ENCODE measurements at regions not wholly inside any gene's neighbourhood (a gene's known extent, or its start where the extent isn't known, plus 50 kb on each side); places are given as distances from the start of the nearest gene placed in this dataset.

- no peak for DNase-seq
- in situ Hi-C loops (cut with HindIII; ENCODE audit: low pct_ligation_motif_present, low sequenced_read_pairs), result no loop called here
- Histone ChIP-seq H3K4me3 (ENCODE audit: low read depth, low read length) (no peak overlapping the region), H3K36me3 (replicated peaks) (no peaks in the 10 kb centered on the region), H3K27ac (no peak overlapping the region), H3K27me3 (replicated peaks) (no peaks in the 10 kb centered on the region)
- TF ChIP-seq CTCF (IDR thresholded peaks at IDR 0.05; ENCODE audit: low read depth, low read length, missing control alignments), result no peak
Observed at GRCh38 chr13:33508060-33508459, 222.5 kb upstream of the STARD13 start.

GRCh38 chr13:33509642-33510229 lies 224.2 kb upstream of the STARD13 start:
- H3K36me3 ChIP-seq (replicated peaks), result no peaks in the 10 kb centered on the region
- TF ChIP-seq CTCF (IDR thresholded peaks at IDR 0.05; ENCODE audit: low read depth, low read length, missing control alignments), result no peak
- H3K27ac ChIP-seq, result no peak overlapping the region
- no peak overlapping the region for H3K4me3 ChIP-seq (ENCODE audit: low read depth, low read length)
- in situ Hi-C loops (cut with HindIII; ENCODE audit: low pct_ligation_motif_present, low sequenced_read_pairs), result no loop called here
- DNase-seq, result no peak
- no peaks in the 10 kb centered on the region for H3K27me3 ChIP-seq (replicated peaks)

- Histone ChIP-seq H3K4me3 (ENCODE audit: low read depth, low read length) (no peak overlapping the region), H3K36me3 (replicated peaks) (no peaks in the 10 kb centered on the region), H3K27me3 (replicated peaks) (no peaks in the 10 kb centered on the region), H3K27ac (no peak overlapping the region)
- DNase-seq, result no peak
- TF ChIP-seq CTCF (IDR thresholded peaks at IDR 0.05; ENCODE audit: low read depth, low read length, missing control alignments), result no peak
- in situ Hi-C loops (cut with HindIII; ENCODE audit: low pct_ligation_motif_present, low sequenced_read_pairs), result no loop called here
Observed at GRCh38 chr13:33510350-33510970, 224.9 kb upstream of the STARD13 start.

GRCh38 chr13:33512880-33513554 lies 227.5 kb upstream of the STARD13 start:
- Histone ChIP-seq H3K36me3 (replicated peaks) (no peaks in the 10 kb centered on the region), H3K27ac (no peak overlapping the region), H3K27me3 (replicated peaks) (no peaks in the 10 kb centered on the region), H3K4me3 (ENCODE audit: low read depth, low read length) (no peak overlapping the region)
- DNase-seq, result no peak
- in situ Hi-C loops (cut with HindIII; ENCODE audit: low pct_ligation_motif_present, low sequenced_read_pairs), result no loop called here
- no peak for TF ChIP-seq CTCF (IDR thresholded peaks at IDR 0.05; ENCODE audit: low read depth, low read length, missing control alignments)

GRCh38 chr13:33514362-33514761 lies 228.8 kb upstream of the STARD13 start:
- DNase-seq, result no peak
- Histone ChIP-seq H3K36me3 (replicated peaks) (no peaks in the 10 kb centered on the region), H3K27ac (no peak overlapping the region), H3K4me3 (ENCODE audit: low read depth, low read length) (no peak overlapping the region), H3K27me3 (replicated peaks) (no peaks in the 10 kb centered on the region)
- peak; percentile 13 for TF ChIP-seq CTCF (IDR thresholded peaks at IDR 0.05; ENCODE audit: low read depth, low read length, missing control alignments)
- in situ Hi-C loops (cut with HindIII; ENCODE audit: low pct_ligation_motif_present, low sequenced_read_pairs), result no loop called here
